A673 (cell line): ENCODE measurements at regions not wholly inside any gene's neighbourhood (a gene's known extent, or its start where the extent isn't known, plus 50 kb on each side); places are given as distances from the start of the nearest gene placed in this dataset.

Experiments
- BruUV-seq: library from RNA; stranded (reverse); fragments of 400-500 nt; replicated peaks from 2 replicates; lab custom pipeline; 2021; lab: Mats Ljungman, UMichigan
- CTCF ChIA-PET: fragments of 300-600 bp; sonication (Branson Sonifier 250); formaldehyde crosslinking; loops from one replicate; lab custom pipeline; 2022; ENCODE audit warnings: antibody characterized with exemption; lab: Charles Lee
- POLR2A ChIA-PET: fragments of 300-600 bp; sonication (Branson Sonifier 250); formaldehyde crosslinking; loops from one replicate; lab custom pipeline; 2022; ENCODE audit warnings: antibody characterized with exemption; ENCODE audit not compliant: low non-redundant PET; lab: Charles Lee
- DNase-seq: peaks from one replicate; pipeline ENCODE4 v3.0.0-alpha.2; 2015; ENCODE audit warnings: low spot score
- H3K27ac ChIP-seq: fragments of 200-600 bp; sonication (generic); 2 replicates; pipeline ENCODE4 v1.5.1; 2016; ENCODE audit warnings: mixed run types, low read depth, mild to moderate bottlenecking, mixed read lengths, antibody characterized with exemption, low read length; ENCODE audit not compliant: poor library complexity, severe bottlenecking
- H3K27me3 ChIP-seq: fragments of 200-600 bp; sonication (generic); replicated peaks from 2 replicates; pipeline ENCODE4 v1.6.1; 2017; ENCODE audit warnings: mixed run types, low read depth, mild to moderate bottlenecking, mixed read lengths, antibody characterized with exemption, low read length; ENCODE audit not compliant: insufficient read depth, poor library complexity
- H3K36me3 ChIP-seq: fragments of 200-600 bp; sonication (generic); 2 replicates; pipeline ENCODE4 v1.6.1; 2016; ENCODE audit warnings: mixed run types, mild to moderate bottlenecking, mixed read lengths, antibody characterized with exemption, low read length; ENCODE audit not compliant: insufficient read depth, poor library complexity, severe bottlenecking
- H3K4me1 ChIP-seq: fragments of 200-600 bp; sonication (generic); 2 replicates; pipeline ENCODE4 v1.6.1; 2017; ENCODE audit warnings: mixed run types, mild to moderate bottlenecking, mixed read lengths, antibody characterized with exemption, low read length; ENCODE audit not compliant: insufficient read depth, poor library complexity, severe bottlenecking
- H3K4me3 ChIP-seq: fragments of 200-600 bp; sonication (generic); 2 replicates; pipeline ENCODE4 v1.5.1; 2016; ENCODE audit warnings: low read depth, mixed run types, mild to moderate bottlenecking, mixed read lengths, low read length; ENCODE audit not compliant: poor library complexity, severe bottlenecking
- H3K9me3 ChIP-seq: fragments of 200-600 bp; sonication (generic); 2 replicates; pipeline ENCODE4 v1.6.1; 2016; ENCODE audit warnings: mixed run types, low read depth, mild to moderate bottlenecking, mixed read lengths, antibody characterized with exemption, low read length; ENCODE audit not compliant: poor library complexity, severe bottlenecking
- EZH2 ChIP-seq: fragments of 200-600 bp; sonication (generic); IDR thresholded peaks from 2 replicates; pipeline ENCODE4 v1.6.1; 2017; ENCODE audit warnings: borderline replicate concordance, low read depth, mild to moderate bottlenecking, mixed read lengths, antibody characterized with exemption, low read length; ENCODE audit not compliant: poor library complexity, severe bottlenecking
- intact Hi-C: fragments of 100-400 bp; cut with micrococcal nuclease; formaldehyde crosslinking; loops from one replicate; pipeline ENCODE4 v1.10.0; 2022; ENCODE audit not compliant: unreplicated experiment
- TF ChIP-seq, protein P1 (sequence below): fragments of 300-800, 200-600 bp; sonication (generic); conservative IDR thresholded peaks from 2 replicates; pipeline ENCODE4 v1.5.1; 2017; ENCODE audit warnings: low read depth, mild to moderate bottlenecking, antibody characterized with exemption, low read length, moderate library complexity, mixed read lengths

DNA sequence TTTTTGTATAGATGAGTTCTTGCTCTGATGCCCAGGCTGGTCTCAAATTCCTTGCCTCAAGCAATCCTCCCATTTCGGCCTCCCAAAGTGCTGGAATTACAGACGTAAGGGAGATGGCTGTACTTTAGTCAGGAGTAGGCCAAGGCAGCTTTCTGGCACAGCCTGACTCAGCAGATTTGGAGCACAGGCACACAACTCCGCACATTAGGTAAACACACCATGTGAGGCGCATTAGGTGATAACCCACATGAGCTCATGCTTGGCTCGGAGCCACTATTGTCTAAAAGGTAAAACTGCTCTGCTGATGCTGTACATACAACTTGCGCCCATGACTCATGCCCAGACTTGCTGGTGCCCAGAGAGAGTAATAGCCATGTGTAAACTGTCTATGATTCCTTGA lies 1157.9 kb downstream of the TAF11L14 start:
- BruUV-seq = no TSS peak

DNA sequence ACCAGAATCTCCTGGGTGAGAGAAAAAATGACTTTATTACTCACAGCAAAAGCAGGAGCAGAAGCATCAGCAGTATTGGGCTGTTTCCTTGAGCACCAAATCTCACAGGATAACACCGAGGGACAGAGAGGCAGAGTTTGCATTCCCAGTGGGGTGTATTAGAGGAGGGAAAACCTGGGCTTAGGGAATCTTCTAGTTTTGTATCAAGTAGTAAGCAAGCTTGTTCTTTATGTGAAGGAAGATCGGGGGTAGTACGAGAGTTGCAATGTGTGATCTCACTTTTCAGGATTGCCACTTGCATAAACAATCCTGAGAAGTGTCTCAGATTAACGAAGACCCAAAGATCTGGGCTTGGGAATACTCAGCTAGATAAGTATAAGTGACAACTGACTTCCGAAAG lies 1163.0 kb downstream of the TAF11L14 start:
- Histone ChIP-seq H3K4me1 (no peaks in the 10 kb centered on the region), H3K36me3 (no peaks in the 10 kb centered on the region), H3K4me3 (no peak overlapping the region), H3K27me3 (no peaks in the 10 kb centered on the region), H3K9me3 (no peaks in the 10 kb centered on the region), H3K27ac (no peak overlapping the region)
- ChIA-PET POLR2A (no interaction called here), CTCF (no interaction called here)
- no peak for DNase-seq
- TF ChIP-seq, protein P1, sequence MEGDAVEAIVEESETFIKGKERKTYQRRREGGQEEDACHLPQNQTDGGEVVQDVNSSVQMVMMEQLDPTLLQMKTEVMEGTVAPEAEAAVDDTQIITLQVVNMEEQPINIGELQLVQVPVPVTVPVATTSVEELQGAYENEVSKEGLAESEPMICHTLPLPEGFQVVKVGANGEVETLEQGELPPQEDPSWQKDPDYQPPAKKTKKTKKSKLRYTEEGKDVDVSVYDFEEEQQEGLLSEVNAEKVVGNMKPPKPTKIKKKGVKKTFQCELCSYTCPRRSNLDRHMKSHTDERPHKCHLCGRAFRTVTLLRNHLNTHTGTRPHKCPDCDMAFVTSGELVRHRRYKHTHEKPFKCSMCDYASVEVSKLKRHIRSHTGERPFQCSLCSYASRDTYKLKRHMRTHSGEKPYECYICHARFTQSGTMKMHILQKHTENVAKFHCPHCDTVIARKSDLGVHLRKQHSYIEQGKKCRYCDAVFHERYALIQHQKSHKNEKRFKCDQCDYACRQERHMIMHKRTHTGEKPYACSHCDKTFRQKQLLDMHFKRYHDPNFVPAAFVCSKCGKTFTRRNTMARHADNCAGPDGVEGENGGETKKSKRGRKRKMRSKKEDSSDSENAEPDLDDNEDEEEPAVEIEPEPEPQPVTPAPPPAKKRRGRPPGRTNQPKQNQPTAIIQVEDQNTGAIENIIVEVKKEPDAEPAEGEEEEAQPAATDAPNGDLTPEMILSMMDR = no peak
- TF ChIP-seq EZH2 = no peak
- BruUV-seq = no TSS peak
- intact Hi-C loops = no loop called here

More for the DNA sequence above, 1157.9 kb downstream of the TAF11L14 start:
- no peaks in the 10 kb centered on the region for H3K36me3 ChIP-seq
- H3K27ac ChIP-seq = no peak overlapping the region
- H3K9me3 ChIP-seq = no peaks in the 10 kb centered on the region
- TF ChIP-seq EZH2 = no peak
- TF ChIP-seq, protein P1 = no peak
- H3K4me3 ChIP-seq = no peak overlapping the region
- intact Hi-C loops = no loop called here
- no peak for DNase-seq
- ChIA-PET POLR2A (no interaction called here), CTCF (no interaction called here)
- no peaks in the 10 kb centered on the region for H3K27me3 ChIP-seq
- H3K4me1 ChIP-seq = no peaks in the 10 kb centered on the region

DNA sequence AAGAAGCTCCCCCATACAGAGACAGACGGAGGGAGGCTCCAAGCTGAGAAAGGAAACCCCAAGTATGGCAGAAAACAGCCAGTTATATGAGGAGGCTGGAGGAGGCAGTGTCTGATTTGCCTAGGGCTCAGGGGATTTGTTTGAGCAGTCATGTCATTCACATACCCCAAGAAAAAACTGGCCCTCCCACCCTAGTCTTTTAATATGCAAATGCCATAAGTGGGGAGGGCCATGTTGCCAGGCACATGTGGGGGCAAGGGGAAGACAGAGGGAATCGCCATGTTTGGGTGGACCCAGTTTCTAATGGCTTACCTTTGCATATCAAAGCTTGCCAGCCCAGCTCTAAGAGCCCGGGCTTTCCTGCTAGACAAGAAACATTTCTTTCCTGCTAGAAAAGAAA lies 1163.8 kb downstream of the TAF11L14 start:
- H3K4me3 ChIP-seq = no peak overlapping the region

More for the DNA sequence above, 1163.8 kb downstream of the TAF11L14 start:
- ChIA-PET POLR2A (no interaction called here), CTCF (no interaction called here)
- intact Hi-C loops = no loop called here
- Histone ChIP-seq H3K9me3 (no peaks in the 10 kb centered on the region), H3K27ac (no peak overlapping the region), H3K27me3 (no peaks in the 10 kb centered on the region), H3K4me1 (no peaks in the 10 kb centered on the region), H3K36me3 (no peaks in the 10 kb centered on the region)
- no peak for TF ChIP-seq EZH2
- TF ChIP-seq, protein P1 = no peak
- DNase-seq = no peak
- BruUV-seq = no TSS peak
